MCF 10A (cell line): ENCODE measurements at regions not wholly inside any gene's neighbourhood (a gene's known extent, or its start where the extent isn't known, plus 50 kb on each side); places are given as distances from the start of the nearest gene placed in this dataset.

Experiments used
- BruUV-seq: library from RNA; stranded (reverse); fragments of 400-500 nt; replicated peaks from 2 replicates; lab custom pipeline; 2021; lab: Mats Ljungman, UMichigan
- CTCF ChIA-PET: fragments of 300-600 bp; sonication (Branson Sonifier 250); formaldehyde crosslinking; extraction: SDS; loops from one replicate; lab custom pipeline; 2021; ENCODE audit warnings: antibody characterized with exemption, inconsistent platforms; lab: Yijun Ruan, JAX
- POLR2A ChIA-PET: fragments of 300-600, 350-650 bp; sonication (Branson Sonifier 250); formaldehyde crosslinking; extraction: SDS; loops from one replicate; lab custom pipeline; 2020; ENCODE audit warnings: antibody characterized with exemption, inconsistent platforms; lab: Yijun Ruan, JAX
- DNase-seq: peaks from one replicate; pipeline ENCODE4 v3.0.0-alpha.2; 2018; ENCODE audit not compliant: unreplicated experiment
- H3K27ac Mint-ChIP-seq: one replicate; pipeline ENCODE4 v1.8.0; 2022; ENCODE audit warnings: mild to moderate bottlenecking, low read depth, mixed read lengths; ENCODE audit not compliant: unreplicated experiment
- H3K27me3 Mint-ChIP-seq: one replicate; pipeline ENCODE4 v1.8.0; 2022; ENCODE audit warnings: mixed read lengths; ENCODE audit not compliant: insufficient read depth, unreplicated experiment
- H3K36me3 Mint-ChIP-seq: one replicate; pipeline ENCODE4 v1.8.0; 2022; ENCODE audit warnings: mild to moderate bottlenecking, moderate library complexity, mixed read lengths; ENCODE audit not compliant: insufficient read depth, unreplicated experiment
- H3K4me1 Mint-ChIP-seq: one replicate; pipeline ENCODE4 v1.8.0; 2022; ENCODE audit warnings: mixed read lengths; ENCODE audit not compliant: insufficient read depth, unreplicated experiment
- H3K4me3 Mint-ChIP-seq: one replicate; pipeline ENCODE4 v1.8.0; 2022; ENCODE audit warnings: mild to moderate bottlenecking, moderate library complexity, mixed read lengths; ENCODE audit not compliant: unreplicated experiment
- H3K9me3 Mint-ChIP-seq: one replicate; pipeline ENCODE4 v1.8.0; 2022; ENCODE audit warnings: mixed read lengths; ENCODE audit not compliant: unreplicated experiment
- intact Hi-C: fragments of 100-400 bp; cut with micrococcal nuclease; formaldehyde crosslinking; loops from 2 replicates; pipeline ENCODE4 v1.14.1; 2022
- TF ChIP-seq, protein P1 (sequence below): fragments of 200-600 bp; IDR thresholded peaks from one replicate; pipeline ENCODE4 v1.8.0; 2022; ENCODE audit warnings: antibody characterized with exemption, mild to moderate bottlenecking; ENCODE audit not compliant: unreplicated experiment

DNA sequence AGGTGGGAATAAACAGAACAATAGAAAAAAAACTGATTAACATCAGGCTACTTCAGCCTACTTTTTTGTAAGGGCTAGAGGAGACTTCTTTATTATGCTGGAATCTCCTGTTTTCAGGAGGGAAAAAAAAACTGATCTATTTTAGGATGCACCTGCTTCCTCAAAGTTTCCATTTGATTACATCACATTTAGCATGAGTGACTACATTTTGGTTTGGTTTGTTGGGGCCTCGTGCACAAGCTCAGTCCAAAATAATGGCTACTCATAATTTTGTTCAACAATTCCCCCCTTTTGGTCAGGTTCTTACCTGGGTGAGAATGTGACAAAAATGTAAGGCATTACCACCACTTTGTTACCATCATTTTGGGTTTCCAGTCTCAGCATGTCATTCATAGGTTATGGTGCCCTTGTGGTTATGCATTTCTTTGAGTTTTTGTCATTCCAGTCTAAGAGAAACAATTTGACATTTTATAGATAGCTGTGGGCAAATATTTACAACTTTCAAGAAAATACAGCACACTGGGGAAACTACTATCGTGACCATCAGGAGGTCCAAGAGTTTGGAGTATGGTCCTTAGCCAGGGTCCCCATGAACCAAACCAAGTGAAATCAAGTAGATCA is 93.6 kb upstream of the ATP11B start:
- DNase-seq = no peak
- TF ChIP-seq, protein P1, sequence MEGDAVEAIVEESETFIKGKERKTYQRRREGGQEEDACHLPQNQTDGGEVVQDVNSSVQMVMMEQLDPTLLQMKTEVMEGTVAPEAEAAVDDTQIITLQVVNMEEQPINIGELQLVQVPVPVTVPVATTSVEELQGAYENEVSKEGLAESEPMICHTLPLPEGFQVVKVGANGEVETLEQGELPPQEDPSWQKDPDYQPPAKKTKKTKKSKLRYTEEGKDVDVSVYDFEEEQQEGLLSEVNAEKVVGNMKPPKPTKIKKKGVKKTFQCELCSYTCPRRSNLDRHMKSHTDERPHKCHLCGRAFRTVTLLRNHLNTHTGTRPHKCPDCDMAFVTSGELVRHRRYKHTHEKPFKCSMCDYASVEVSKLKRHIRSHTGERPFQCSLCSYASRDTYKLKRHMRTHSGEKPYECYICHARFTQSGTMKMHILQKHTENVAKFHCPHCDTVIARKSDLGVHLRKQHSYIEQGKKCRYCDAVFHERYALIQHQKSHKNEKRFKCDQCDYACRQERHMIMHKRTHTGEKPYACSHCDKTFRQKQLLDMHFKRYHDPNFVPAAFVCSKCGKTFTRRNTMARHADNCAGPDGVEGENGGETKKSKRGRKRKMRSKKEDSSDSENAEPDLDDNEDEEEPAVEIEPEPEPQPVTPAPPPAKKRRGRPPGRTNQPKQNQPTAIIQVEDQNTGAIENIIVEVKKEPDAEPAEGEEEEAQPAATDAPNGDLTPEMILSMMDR = no peak
- H3K9me3 Mint-ChIP-seq = no peaks in the 10 kb centered on the region
- POLR2A ChIA-PET = no interaction called here
- no peaks in the 10 kb centered on the region for H3K4me1 Mint-ChIP-seq
- H3K4me3 Mint-ChIP-seq = no peak overlapping the region
- H3K27me3 Mint-ChIP-seq = no peaks in the 10 kb centered on the region
- intact Hi-C loops = no loop called here
- no peaks in the 10 kb centered on the region for H3K36me3 Mint-ChIP-seq
- no TSS peak for BruUV-seq
- H3K27ac Mint-ChIP-seq = no peak overlapping the region
- CTCF ChIA-PET = interaction anchor here (1.4 to 4.3 kb wide), 2 partner anchors 11 to 14 kb away, joined by 8 to 25 read pairs; no protein-coding TSS in a partner anchor

GRCh38 chr3:182702216-182702615 is 91.1 kb upstream of the ATP11B start:
- POLR2A ChIA-PET = no interaction called here
- Mint-ChIP-seq H3K4me1 (no peaks in the 10 kb centered on the region), H3K36me3 (no peaks in the 10 kb centered on the region), H3K4me3 (no peak overlapping the region), H3K9me3 (no peaks in the 10 kb centered on the region), H3K27ac (no peak overlapping the region), H3K27me3 (no peaks in the 10 kb centered on the region)
- intact Hi-C loops = no loop called here
- CTCF ChIA-PET = interaction anchor here (1.0 to 2.7 kb wide), 2 partner anchors 8 to 13 kb away, joined by 3 to 12 read pairs; no protein-coding TSS in a partner anchor
- TF ChIP-seq, protein P1 = no peak
- no peak for DNase-seq
- BruUV-seq = no TSS peak

DNA sequence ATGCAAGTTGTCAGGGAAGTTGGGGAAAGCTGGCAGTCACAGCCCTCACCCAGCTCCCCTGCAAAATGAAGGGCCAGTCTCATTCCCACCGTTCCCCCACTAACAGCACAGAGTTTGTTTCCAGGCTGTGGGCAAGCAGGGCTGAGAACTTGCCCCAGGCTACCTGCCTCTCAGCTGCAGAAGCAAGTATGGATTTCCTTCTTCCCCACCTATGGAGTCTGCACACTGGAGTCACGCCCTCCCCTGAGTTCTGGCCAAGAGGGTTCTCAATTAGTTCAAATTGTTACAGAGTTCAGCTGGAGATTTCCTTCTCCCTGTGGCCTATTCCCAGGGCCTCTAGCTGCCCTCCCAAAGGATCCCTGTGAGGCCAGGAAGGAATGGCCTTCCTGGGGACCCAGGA is 90.1 kb upstream of the ATP11B start:
- intact Hi-C loops = no loop called here

DNA sequence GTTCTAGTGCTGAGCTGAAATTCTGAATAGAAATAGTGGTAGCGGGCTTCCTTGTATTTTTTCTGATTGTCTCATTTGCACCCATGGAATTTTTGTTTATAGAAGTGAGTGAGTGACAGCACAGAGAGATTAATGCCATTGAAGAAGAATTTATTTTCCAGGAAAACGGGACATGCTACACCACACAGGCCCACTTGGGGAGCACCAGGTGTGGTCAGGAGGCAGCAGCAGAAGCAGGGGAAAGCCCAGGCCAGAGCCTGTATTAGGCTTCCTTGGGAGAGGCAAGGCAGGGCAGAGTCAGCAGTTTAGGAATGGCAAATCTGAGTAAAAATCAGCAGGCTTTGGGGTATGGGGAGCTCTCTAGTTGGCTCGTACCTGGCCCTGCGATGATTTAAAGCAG is 88.4 kb upstream of the ATP11B start:
- DNase-seq = no peak
- no peak overlapping the region for H3K4me3 Mint-ChIP-seq
- no peak overlapping the region for H3K27ac Mint-ChIP-seq
- TF ChIP-seq, protein P1 = no peak
- POLR2A ChIA-PET = interaction anchor here (0.6 kb wide), 1 partner anchor 1567 kb away, joined by 3 read pairs; no protein-coding TSS in a partner anchor
- H3K9me3 Mint-ChIP-seq = no peaks in the 10 kb centered on the region
- H3K4me1 Mint-ChIP-seq = no peaks in the 10 kb centered on the region
- no peaks in the 10 kb centered on the region for H3K27me3 Mint-ChIP-seq
- BruUV-seq = no TSS peak
- H3K36me3 Mint-ChIP-seq = no peaks in the 10 kb centered on the region
- intact Hi-C loops = no loop called here
- CTCF ChIA-PET = interaction anchor here (2.7 kb wide), 1 partner anchor 10 kb away, joined by 12 read pairs; no protein-coding TSS in a partner anchor

More for the DNA sequence above, 90.1 kb upstream of the ATP11B start:
- Mint-ChIP-seq H3K4me3 (no peak overlapping the region), H3K9me3 (no peaks in the 10 kb centered on the region), H3K36me3 (no peaks in the 10 kb centered on the region), H3K27me3 (no peaks in the 10 kb centered on the region), H3K4me1 (no peaks in the 10 kb centered on the region), H3K27ac (no peak overlapping the region)
- ChIA-PET CTCF (interaction anchor here (0.6 to 2.7 kb wide), 2 partner anchors 12 to 278 kb away, joined by 3 to 12 read pairs; no protein-coding TSS in a partner anchor), POLR2A (no interaction called here)
- no TSS peak for BruUV-seq
- TF ChIP-seq, protein P1 = no peak
- no peak for DNase-seq
